NCI-H1694 (cell line): ENCODE measurements at regions not wholly inside any gene's neighbourhood (a gene's known extent, or its start where the extent isn't known, plus 50 kb on each side); places are given as distances from the start of the nearest gene placed in this dataset.

Experiments
- DNase-seq: peaks from one replicate; lab custom pipeline; 2025; lab: John Stamatoyannopoulos, UW

- DNase-seq: no peak
These were observed 247.7 kb upstream of the ZNF462 start for GRCh38 chr9:106615118-106615889.

GRCh38 chr9:106616026-106616425, 246.9 kb upstream of the ZNF462 start:
- DNase-seq: no peak

GRCh38 chr9:106616851-106617345, 246.1 kb upstream of the ZNF462 start:
- no peak for DNase-seq

GRCh38 chr9:106619211-106619610, 243.8 kb upstream of the ZNF462 start:
- DNase-seq: no peak

GRCh38 chr9:106620081-106620480, 242.9 kb upstream of the ZNF462 start:
- DNase-seq: no peak

- no peak for DNase-seq
These were observed 242.1 kb upstream of the ZNF462 start for GRCh38 chr9:106620866-106621265.

GRCh38 chr9:106621313-106622163, 241.4 kb upstream of the ZNF462 start:
- DNase-seq: peak; percentile 77

GRCh38 chr9:106622164-106622487, 240.8 kb upstream of the ZNF462 start:
- no peak for DNase-seq

GRCh38 chr9:106623558-106623957, 239.4 kb upstream of the ZNF462 start:
- DNase-seq: no peak

GRCh38 chr9:106625259-106625789, 237.6 kb upstream of the ZNF462 start:
- DNase-seq: no peak

- no peak for DNase-seq
These were observed 236.0 kb upstream of the ZNF462 start for GRCh38 chr9:106626936-106627335.

GRCh38 chr9:106632621-106633020, 230.3 kb upstream of the ZNF462 start:
- no peak for DNase-seq

- no peak for DNase-seq
These were observed 228.8 kb upstream of the ZNF462 start for GRCh38 chr9:106634183-106634582.

GRCh38 chr9:106634641-106635040, 228.3 kb upstream of the ZNF462 start:
- DNase-seq: no peak

- no peak for DNase-seq
These were observed 225.5 kb upstream of the ZNF462 start for GRCh38 chr9:106637486-106637885.

GRCh38 chr9:106639873-106640568, 222.9 kb upstream of the ZNF462 start:
- no peak for DNase-seq

- no peak for DNase-seq
These were observed 219.6 kb upstream of the ZNF462 start for GRCh38 chr9:106643211-106643930.

GRCh38 chr9:106644661-106645060, 218.3 kb upstream of the ZNF462 start:
- DNase-seq: no peak

GRCh38 chr9:106648799-106649198, 214.2 kb upstream of the ZNF462 start:
- DNase-seq: no peak

- no peak for DNase-seq
These were observed 213.3 kb upstream of the ZNF462 start for GRCh38 chr9:106649664-106650063.

GRCh38 chr9:106653213-106653612, 209.8 kb upstream of the ZNF462 start:
- no peak for DNase-seq

- DNase-seq: no peak
These were observed 207.0 kb upstream of the ZNF462 start for GRCh38 chr9:106655966-106656365.
